ENCODE measurements at regions not wholly inside any gene's neighbourhood (a gene's known extent, or its start where the extent isn't known, plus 50 kb on each side); places are given as distances from the start of the nearest gene placed in this dataset.

DNA sequence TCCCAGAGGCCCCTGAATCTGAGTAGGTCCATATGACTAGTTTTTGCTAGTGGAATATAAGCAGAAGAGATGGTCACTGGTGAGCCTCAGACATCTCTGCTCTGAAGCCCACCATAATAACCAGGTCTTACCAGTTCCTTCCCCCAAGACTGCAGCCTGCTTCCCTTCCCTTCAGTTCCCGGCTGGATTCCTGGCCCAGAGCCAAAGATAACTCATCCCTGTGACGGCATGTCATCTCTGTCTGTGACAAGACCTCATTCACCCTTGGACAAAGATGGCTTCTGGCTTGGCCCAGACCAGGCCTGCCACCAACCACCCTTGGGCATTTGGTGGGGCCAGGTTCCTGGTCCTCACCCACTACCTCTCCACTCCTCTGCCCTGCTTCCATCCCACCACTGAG, 145.5 kb upstream of the TOP1 start:
- TF ChIP-seq, protein P1, sequence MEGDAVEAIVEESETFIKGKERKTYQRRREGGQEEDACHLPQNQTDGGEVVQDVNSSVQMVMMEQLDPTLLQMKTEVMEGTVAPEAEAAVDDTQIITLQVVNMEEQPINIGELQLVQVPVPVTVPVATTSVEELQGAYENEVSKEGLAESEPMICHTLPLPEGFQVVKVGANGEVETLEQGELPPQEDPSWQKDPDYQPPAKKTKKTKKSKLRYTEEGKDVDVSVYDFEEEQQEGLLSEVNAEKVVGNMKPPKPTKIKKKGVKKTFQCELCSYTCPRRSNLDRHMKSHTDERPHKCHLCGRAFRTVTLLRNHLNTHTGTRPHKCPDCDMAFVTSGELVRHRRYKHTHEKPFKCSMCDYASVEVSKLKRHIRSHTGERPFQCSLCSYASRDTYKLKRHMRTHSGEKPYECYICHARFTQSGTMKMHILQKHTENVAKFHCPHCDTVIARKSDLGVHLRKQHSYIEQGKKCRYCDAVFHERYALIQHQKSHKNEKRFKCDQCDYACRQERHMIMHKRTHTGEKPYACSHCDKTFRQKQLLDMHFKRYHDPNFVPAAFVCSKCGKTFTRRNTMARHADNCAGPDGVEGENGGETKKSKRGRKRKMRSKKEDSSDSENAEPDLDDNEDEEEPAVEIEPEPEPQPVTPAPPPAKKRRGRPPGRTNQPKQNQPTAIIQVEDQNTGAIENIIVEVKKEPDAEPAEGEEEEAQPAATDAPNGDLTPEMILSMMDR (IDR thresholded peaks at IDR 0.05) = no peak
- no peak for TF ChIP-seq EZH2 (IDR thresholded peaks at IDR 0.05; ENCODE audit: borderline replicate concordance, insufficient read depth, low read depth, low read length, poor library complexity, severe bottlenecking)

Measured in B cell (primary cell).